Upper lobe of left lung (tissue), 6 donors: ENCODE measurements at regions not wholly inside any gene's neighbourhood (a gene's known extent, or its start where the extent isn't known, plus 50 kb on each side); places are given as distances from the start of the nearest gene placed in this dataset.

Experiments
- ATAC-seq, 2 donors: fragments of 200-7000 bp; cut with Tn5 transposase; one replicate each; pipeline ENCODE4 v1.9.1; 2022; ENCODE audit warnings: mild to moderate bottlenecking in 2 of 2, moderate library complexity in 2 of 2; ENCODE audit not compliant: low FRiP score in 2 of 2
- DNase-seq, 2 donors: peaks; one replicate each; pipeline ENCODE4 v3.0.0-alpha.2; 2019 to 2020
- H3K27ac ChIP-seq, 4 donors: fragments of 200-600 bp; sonication (generic); one replicate each; pipeline ENCODE4 v1.5.1; 2016 to 2019
- H3K27me3 ChIP-seq, 4 donors: fragments of 200-600 bp; sonication (generic); one replicate each; pipeline ENCODE4 v1.5.1; 2017 to 2019
- H3K36me3 ChIP-seq, 4 donors: fragments of 200-600 bp; sonication (generic); one replicate each; pipeline ENCODE4 v1.5.1; 2016 to 2019
- H3K4me1 ChIP-seq, 4 donors: fragments of 200-600 bp; sonication (generic); one replicate each; pipeline ENCODE4 v1.5.1; 2018 to 2019
- H3K4me3 ChIP-seq, 4 donors: fragments of 200-600 bp; sonication (generic); one replicate each; pipeline ENCODE4 v1.5.1; 2017 to 2019; ENCODE audit warnings: mild to moderate bottlenecking in 2 of 4, moderate library complexity in 1 of 4
- H3K9me3 ChIP-seq, 4 donors: fragments of 200-600 bp; sonication (generic); one replicate each; pipeline ENCODE4 v1.5.1; 2018 to 2019
- EP300 ChIP-seq, 4 donors: sonication (generic); formaldehyde crosslinking; IDR thresholded peaks; one replicate each; pipeline ENCODE4 v1.5.1; 2017; ENCODE audit warnings: antibody characterized with exemption in 4 of 4, control low read depth in 2 of 4
- POLR2A ChIP-seq, 4 donors: fragments of 450-650 bp; IDR thresholded peaks; one replicate each; pipeline ENCODE4 v1.5.1; 2016 to 2017; ENCODE audit warnings: antibody characterized with exemption in 4 of 4, mild to moderate bottlenecking in 2 of 4
- POLR2AphosphoS5 ChIP-seq, 2 donors: sonication (generic); formaldehyde crosslinking; IDR thresholded peaks; one replicate each; pipeline ENCODE4 v1.5.1; 2017; ENCODE audit warnings: antibody characterized with exemption in 2 of 2
- WGBS, 2 donors: methylation state at CpG; one replicate each; pipeline ENCODE4 v1.1.5; 2017 to 2018; 5-methylcytosine and 5-hydroxymethylcytosine counted together
- TF ChIP-seq, protein P1 (sequence below), 6 experiments: fragments of 450-650 bp in 4 of 6; fragments of 200-600 bp in 2 of 6; sonication (generic) in 2 of 6; IDR thresholded peaks; one replicate each; pipeline ENCODE4 v1.5.1; 2016 to 2019; ENCODE audit warnings: antibody characterized with exemption in 6 of 6
- donor health status: DM: no; HTN: no; CAD: no; lungs with moderate emphysema.
- donor health status: DM: no; HTN: yes; CAD: no; lungs with severe emphysema.

DNA sequence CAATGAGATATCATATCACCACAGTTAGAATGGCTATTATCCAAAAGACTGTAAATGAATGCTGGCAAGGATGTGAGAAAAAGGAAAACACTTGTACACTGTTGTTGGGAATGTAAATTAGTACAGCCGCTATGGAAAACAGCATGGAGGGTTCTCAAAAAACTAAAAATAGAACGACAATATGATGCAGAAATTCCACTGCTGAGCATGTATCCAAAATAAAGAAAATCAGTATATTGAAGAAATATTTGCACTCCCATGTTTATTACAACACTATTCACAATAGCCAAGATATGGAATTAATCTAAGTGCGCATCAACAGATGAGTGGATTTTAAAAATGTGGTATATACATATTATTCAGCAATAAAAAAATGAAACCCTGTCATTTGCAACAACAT lies 898.9 kb upstream of the MAN1A1 start:
- 62 to 68% methylated on average over 3 of the region's 3 CpGs for whole genome bisulfite sequencing, 2 donors
- no peaks in the 10 kb centered on the region for H3K27me3 ChIP-seq

DNA sequence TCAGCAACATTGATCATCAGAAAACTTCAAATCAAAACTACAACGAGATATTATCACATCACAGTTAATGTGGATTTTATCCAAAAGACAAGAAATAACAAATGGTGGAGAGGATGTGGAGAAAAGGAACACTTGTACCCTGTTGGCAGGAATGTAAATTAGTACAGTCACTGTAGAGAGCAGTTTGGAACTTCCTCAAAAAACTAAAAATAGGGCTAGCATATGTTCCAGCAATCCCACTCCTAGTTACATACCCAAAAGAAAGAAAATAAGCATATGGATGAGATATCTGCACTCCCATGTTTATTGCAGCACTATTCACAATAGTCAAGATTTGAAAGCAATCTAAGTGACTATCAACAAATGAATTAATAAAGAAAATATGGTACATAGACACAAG lies 887.7 kb upstream of the MAN1A1 start:
- TF ChIP-seq EP300 (IDR thresholded peaks at IDR 0.05) (no peak), POLR2A (IDR thresholded peaks at IDR 0.05) (no peak), POLR2AphosphoS5 (IDR thresholded peaks at IDR 0.05) (no peak)
- TF ChIP-seq, protein P1, sequence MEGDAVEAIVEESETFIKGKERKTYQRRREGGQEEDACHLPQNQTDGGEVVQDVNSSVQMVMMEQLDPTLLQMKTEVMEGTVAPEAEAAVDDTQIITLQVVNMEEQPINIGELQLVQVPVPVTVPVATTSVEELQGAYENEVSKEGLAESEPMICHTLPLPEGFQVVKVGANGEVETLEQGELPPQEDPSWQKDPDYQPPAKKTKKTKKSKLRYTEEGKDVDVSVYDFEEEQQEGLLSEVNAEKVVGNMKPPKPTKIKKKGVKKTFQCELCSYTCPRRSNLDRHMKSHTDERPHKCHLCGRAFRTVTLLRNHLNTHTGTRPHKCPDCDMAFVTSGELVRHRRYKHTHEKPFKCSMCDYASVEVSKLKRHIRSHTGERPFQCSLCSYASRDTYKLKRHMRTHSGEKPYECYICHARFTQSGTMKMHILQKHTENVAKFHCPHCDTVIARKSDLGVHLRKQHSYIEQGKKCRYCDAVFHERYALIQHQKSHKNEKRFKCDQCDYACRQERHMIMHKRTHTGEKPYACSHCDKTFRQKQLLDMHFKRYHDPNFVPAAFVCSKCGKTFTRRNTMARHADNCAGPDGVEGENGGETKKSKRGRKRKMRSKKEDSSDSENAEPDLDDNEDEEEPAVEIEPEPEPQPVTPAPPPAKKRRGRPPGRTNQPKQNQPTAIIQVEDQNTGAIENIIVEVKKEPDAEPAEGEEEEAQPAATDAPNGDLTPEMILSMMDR (IDR thresholded peaks at IDR 0.05): no peak
- Histone ChIP-seq H3K9me3 (peaks cover 0 to 11% (median 0%) of the 10 kb centered on the region in 4 donors), H3K4me3 (no peak overlapping the region), H3K4me1 (no peaks in the 10 kb centered on the region), H3K36me3 (no peaks in the 10 kb centered on the region), H3K27me3 (no peaks in the 10 kb centered on the region), H3K27ac (no peak overlapping the region)
- ATAC-seq: no peak
- WGBS, 2 donors: 42 to 69% methylated on average over 1 of the region's 1 CpG
- DNase-seq: no peak

More for the DNA sequence above, 898.9 kb upstream of the MAN1A1 start:
- ATAC-seq (no peak), DNase-seq (no peak)
- Histone ChIP-seq H3K36me3 (no peaks in the 10 kb centered on the region), H3K27ac (no peak overlapping the region), H3K4me3 (no peak overlapping the region), H3K4me1 (no peaks in the 10 kb centered on the region), H3K9me3 (no peaks in the 10 kb centered on the region)
- TF ChIP-seq POLR2A (IDR thresholded peaks at IDR 0.05): no peak
- no peak for TF ChIP-seq POLR2AphosphoS5 (IDR thresholded peaks at IDR 0.05)
- TF ChIP-seq, protein P1 (IDR thresholded peaks at IDR 0.05): no peak
- TF ChIP-seq EP300 (IDR thresholded peaks at IDR 0.05): no peak

DNA sequence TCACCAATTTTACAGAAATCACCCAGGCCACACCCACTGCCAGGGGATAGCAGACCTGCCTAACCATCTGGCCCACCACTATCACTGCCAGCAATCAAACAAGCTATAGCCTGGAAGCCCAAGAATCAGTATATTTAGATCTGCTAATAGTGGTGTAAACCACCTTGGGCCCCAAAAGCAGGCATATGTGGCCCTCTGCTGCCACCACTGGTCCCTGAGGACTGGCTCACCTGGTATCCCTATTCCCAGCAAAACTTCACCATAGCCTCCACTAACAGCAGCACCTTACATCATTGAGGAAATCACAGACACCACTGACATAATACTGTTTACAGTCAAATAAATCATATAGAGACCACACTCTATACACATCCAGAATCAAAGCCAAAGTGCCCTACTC lies 880.4 kb upstream of the MAN1A1 start:
- H3K9me3 ChIP-seq: peaks cover 0 to 11% (median 0%) of the 10 kb centered on the region in 4 donors
- ATAC-seq: no peak
- H3K27ac ChIP-seq: no peak overlapping the region
- H3K27me3 ChIP-seq: no peaks in the 10 kb centered on the region
- no peak overlapping the region for H3K4me3 ChIP-seq
- no peaks in the 10 kb centered on the region for H3K36me3 ChIP-seq
- TF ChIP-seq POLR2AphosphoS5 (IDR thresholded peaks at IDR 0.05): no peak
- H3K4me1 ChIP-seq: no peaks in the 10 kb centered on the region
- DNase-seq: no peak

DNA sequence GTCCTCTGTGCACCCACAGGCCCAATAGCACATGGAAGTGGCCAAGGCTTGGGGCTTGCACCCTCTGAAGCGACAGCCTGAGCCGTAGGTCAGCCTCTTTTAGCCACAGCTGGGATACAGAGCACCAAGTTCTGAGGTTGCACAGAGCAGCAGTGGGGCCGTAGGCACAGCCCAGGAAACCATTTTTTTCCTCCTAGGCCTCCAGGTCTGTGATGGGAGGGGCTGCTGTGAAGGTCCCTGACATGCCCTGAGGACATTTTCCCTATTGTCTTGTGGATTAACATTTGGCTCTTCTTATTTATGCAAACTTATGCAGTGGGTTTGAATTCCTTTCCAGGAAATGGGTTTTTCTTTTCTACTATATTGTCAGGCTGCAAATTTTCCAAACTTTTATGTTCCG lies 878.7 kb upstream of the MAN1A1 start:
- no peak for DNase-seq
- no peak overlapping the region for H3K4me3 ChIP-seq
- ATAC-seq: no peak
- WGBS, 2 donors: 80 to 100% methylated on average over 1 to 4 of the region's 4 CpGs
- H3K9me3 ChIP-seq: no peaks in the 10 kb centered on the region
- H3K27ac ChIP-seq: no peak overlapping the region
- H3K4me1 ChIP-seq: no peaks in the 10 kb centered on the region
- no peaks in the 10 kb centered on the region for H3K27me3 ChIP-seq
- TF ChIP-seq POLR2A (IDR thresholded peaks at IDR 0.05) (no peak), EP300 (IDR thresholded peaks at IDR 0.05) (no peak), POLR2AphosphoS5 (IDR thresholded peaks at IDR 0.05) (no peak)
- TF ChIP-seq, protein P1 (IDR thresholded peaks at IDR 0.05): no peak
- H3K36me3 ChIP-seq: no peaks in the 10 kb centered on the region

DNA sequence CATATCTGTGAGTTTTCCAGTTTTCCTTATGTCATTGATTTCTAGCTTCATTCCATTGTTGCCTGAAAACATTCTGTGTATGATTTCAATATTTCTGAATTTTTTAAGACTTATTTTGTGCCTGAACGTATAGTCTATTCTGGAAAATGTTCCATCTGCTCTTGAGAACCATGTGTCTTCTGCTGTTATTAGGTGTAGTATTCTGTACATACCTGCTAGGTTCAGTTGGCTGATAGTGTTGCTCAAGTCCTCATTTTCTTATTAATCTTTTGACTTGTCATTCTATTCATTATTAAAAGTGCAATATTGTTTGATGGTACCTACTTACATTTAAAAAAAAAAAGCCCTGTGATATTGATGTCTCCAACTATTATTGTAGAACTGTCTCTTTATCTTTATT lies 869.8 kb upstream of the MAN1A1 start:
- Histone ChIP-seq H3K9me3 (no peaks in the 10 kb centered on the region), H3K36me3 (no peaks in the 10 kb centered on the region), H3K4me3 (no peak overlapping the region), H3K4me1 (no peaks in the 10 kb centered on the region), H3K27ac (no peak overlapping the region), H3K27me3 (no peaks in the 10 kb centered on the region)
- DNase-seq: no peak
- TF ChIP-seq, protein P1 (IDR thresholded peaks at IDR 0.05): no peak
- TF ChIP-seq POLR2A (IDR thresholded peaks at IDR 0.05) (no peak), POLR2AphosphoS5 (IDR thresholded peaks at IDR 0.05) (no peak), EP300 (IDR thresholded peaks at IDR 0.05) (no peak)
- WGBS, 2 donors: 71 to 76% methylated on average over 1 of the region's 1 CpG
- no peak for ATAC-seq
